ACC112 (cell line): ENCODE measurements at regions not wholly inside any gene's neighbourhood (a gene's known extent, or its start where the extent isn't known, plus 50 kb on each side); places are given as distances from the start of the nearest gene placed in this dataset.

Source experiments
- H2AFZ ChIP-seq: fragments of 200-600 bp; sonication (generic); one replicate; pipeline ENCODE4 v1.6.0; 2017; ENCODE audit warnings: antibody characterized with exemption, low read length; ENCODE audit not compliant: unreplicated experiment
- H3K27ac ChIP-seq: fragments of 200-600 bp; sonication (generic); 2 replicates; pipeline ENCODE4 v1.5.1; 2014; ENCODE audit warnings: low read depth, mild to moderate bottlenecking, antibody characterized with exemption, low read length, moderate library complexity
- H3K27me3 ChIP-seq: fragments of 200-600 bp; sonication (generic); 2 replicates; pipeline ENCODE4 v1.6.1; 2014; ENCODE audit warnings: mild to moderate bottlenecking, antibody characterized with exemption, low read length, moderate library complexity, mixed read lengths; ENCODE audit not compliant: insufficient read depth
- H3K36me3 ChIP-seq: fragments of 200-600 bp; sonication (generic); 2 replicates; pipeline ENCODE4 v1.6.1; 2016; ENCODE audit warnings: mild to moderate bottlenecking, antibody characterized with exemption, low read length, moderate library complexity, mixed read lengths; ENCODE audit not compliant: insufficient read depth
- H3K4me1 ChIP-seq: fragments of 200-600 bp; sonication (generic); one replicate; pipeline ENCODE4 v1.6.1; 2016; ENCODE audit warnings: low read length, mixed read lengths; ENCODE audit not compliant: insufficient read depth, unreplicated experiment, control insufficient read depth
- H3K4me3 ChIP-seq: fragments of 200-600 bp; sonication (generic); 2 replicates; pipeline ENCODE4 v1.5.1; 2014; ENCODE audit warnings: mild to moderate bottlenecking, low read depth, low read length
- H3K79me2 ChIP-seq: fragments of 200-600 bp; sonication (generic); one replicate; pipeline ENCODE4 v1.6.0; 2016; ENCODE audit warnings: low read length; ENCODE audit not compliant: control insufficient read depth, unreplicated experiment, insufficient read depth

GRCh38 chr1:235049217-235049616 is 79.4 kb downstream of the TOMM20 start:
- Histone ChIP-seq H3K27ac (no peak overlapping the region), H3K4me1 (peaks cover 22% of the 10 kb centered on the region)

GRCh38 chr1:235047331-235047871 is 81.2 kb downstream of the TOMM20 start:
- Histone ChIP-seq H2AFZ (peak overlapping the region; percentile 99), H3K27me3 (no peaks in the 10 kb centered on the region), H3K4me3 (peak overlapping the region; percentile 1; the same call in 1 of the 2 replicates), H3K79me2 (no peaks in the 10 kb centered on the region), H3K36me3 (no peaks in the 10 kb centered on the region), H3K27ac (peak overlapping the region; percentile 71), H3K4me1 (peaks cover 22% of the 10 kb centered on the region)

More at GRCh38 chr1:235049217-235049616, 79.4 kb downstream of the TOMM20 start:
- Histone ChIP-seq H3K79me2 (no peaks in the 10 kb centered on the region), H3K27me3 (no peaks in the 10 kb centered on the region), H2AFZ (no peak overlapping the region), H3K4me3 (no peak overlapping the region), H3K36me3 (no peaks in the 10 kb centered on the region)

GRCh38 chr1:235045921-235046601 is 82.6 kb downstream of the TOMM20 start:
- Histone ChIP-seq H3K27ac (no peak overlapping the region), H2AFZ (no peak overlapping the region), H3K79me2 (no peaks in the 10 kb centered on the region)

GRCh38 chr1:235045034-235045690 is 83.5 kb downstream of the TOMM20 start:
- H3K4me1 ChIP-seq: peaks cover 13% of the 10 kb centered on the region

More at GRCh38 chr1:235045921-235046601, 82.6 kb downstream of the TOMM20 start:
- no peaks in the 10 kb centered on the region for H3K36me3 ChIP-seq
- H3K27me3 ChIP-seq: no peaks in the 10 kb centered on the region
- H3K4me3 ChIP-seq: no peak overlapping the region
- H3K4me1 ChIP-seq: peaks cover 18% of the 10 kb centered on the region

GRCh38 chr1:235043234-235043633 is 85.4 kb downstream of the TOMM20 start:
- Histone ChIP-seq H2AFZ (no peak overlapping the region), H3K79me2 (no peaks in the 10 kb centered on the region), H3K27me3 (no peaks in the 10 kb centered on the region), H3K4me1 (peaks cover 10% of the 10 kb centered on the region), H3K4me3 (no peak overlapping the region), H3K27ac (no peak overlapping the region), H3K36me3 (peaks cover 2% of the 10 kb centered on the region; the same call in 1 of the 2 replicates)

More at GRCh38 chr1:235045034-235045690, 83.5 kb downstream of the TOMM20 start:
- Histone ChIP-seq H3K4me3 (no peak overlapping the region), H3K27ac (no peak overlapping the region), H3K79me2 (no peaks in the 10 kb centered on the region), H3K36me3 (no peaks in the 10 kb centered on the region), H2AFZ (no peak overlapping the region), H3K27me3 (no peaks in the 10 kb centered on the region)

- Histone ChIP-seq H3K36me3 (peaks cover 2% of the 10 kb centered on the region; the same call in 1 of the 2 replicates), H3K4me1 (no peaks in the 10 kb centered on the region), H3K27ac (no peak overlapping the region), H2AFZ (no peak overlapping the region), H3K27me3 (no peaks in the 10 kb centered on the region), H3K4me3 (no peak overlapping the region), H3K79me2 (no peaks in the 10 kb centered on the region)
Measured at GRCh38 chr1:235038701-235039100, 89.9 kb downstream of the TOMM20 start.

- Histone ChIP-seq H3K4me1 (no peaks in the 10 kb centered on the region), H2AFZ (no peak overlapping the region), H3K79me2 (no peaks in the 10 kb centered on the region), H3K27ac (no peak overlapping the region), H3K4me3 (no peak overlapping the region), H3K27me3 (no peaks in the 10 kb centered on the region), H3K36me3 (peaks cover 2% of the 10 kb centered on the region; the same call in 1 of the 2 replicates)
Measured at GRCh38 chr1:235035928-235036327, 92.7 kb downstream of the TOMM20 start.

GRCh38 chr1:235030919-235031596 is 97.6 kb downstream of the TOMM20 start:
- Histone ChIP-seq H3K79me2 (no peaks in the 10 kb centered on the region), H3K27ac (no peak overlapping the region), H3K36me3 (no peaks in the 10 kb centered on the region), H3K4me1 (peaks cover 3% of the 10 kb centered on the region), H3K4me3 (no peak overlapping the region), H3K27me3 (no peaks in the 10 kb centered on the region), H2AFZ (no peak overlapping the region)

- Histone ChIP-seq H3K79me2 (no peaks in the 10 kb centered on the region), H3K4me3 (no peak overlapping the region), H3K27ac (no peak overlapping the region), H2AFZ (no peak overlapping the region), H3K4me1 (peaks cover 3% of the 10 kb centered on the region), H3K27me3 (no peaks in the 10 kb centered on the region), H3K36me3 (no peaks in the 10 kb centered on the region)
Measured at GRCh38 chr1:235027862-235028250, 100.8 kb downstream of the TOMM20 start.

GRCh38 chr1:235027076-235027861 is 101.4 kb downstream of the TOMM20 start:
- no peaks in the 10 kb centered on the region for H3K79me2 ChIP-seq
- no peaks in the 10 kb centered on the region for H3K27me3 ChIP-seq
- H3K36me3 ChIP-seq: no peaks in the 10 kb centered on the region
- no peak overlapping the region for H3K27ac ChIP-seq
- no peak overlapping the region for H3K4me3 ChIP-seq
- H3K4me1 ChIP-seq: peaks cover 3% of the 10 kb centered on the region
- H2AFZ ChIP-seq: peak overlapping the region; percentile 33
